Islet precursor cell (in vitro differentiated cells): ENCODE measurements at regions not wholly inside any gene's neighbourhood (a gene's known extent, or its start where the extent isn't known, plus 50 kb on each side); places are given as distances from the start of the nearest gene placed in this dataset.
"Not testable (repeated sequence)": the region's sequence is repeated elsewhere in the genome, so short reads cannot be mapped to it uniquely, and the experiment has no call there.

Experiments used
- DNase-seq: peaks from one replicate; pipeline ENCODE4 v3.0.0-alpha.2; 2018

- no peak for DNase-seq
Observed at GRCh38 chr7:84941936-84942335, 244.9 kb downstream of the SEMA3D start.

GRCh38 chr7:84941291-84941690 is 245.6 kb downstream of the SEMA3D start:
- no peak for DNase-seq

GRCh38 chr7:84939888-84940287 is 247.0 kb downstream of the SEMA3D start:
- DNase-seq, result no peak

GRCh38 chr7:84939442-84939841 is 247.4 kb downstream of the SEMA3D start:
- DNase-seq, result no peak

GRCh38 chr7:84924353-84924752 is 262.5 kb downstream of the SEMA3D start:
- no peak for DNase-seq

- DNase-seq, result no peak
Observed at GRCh38 chr7:84923348-84923747, 263.5 kb downstream of the SEMA3D start.

GRCh38 chr7:84921154-84921553 is 265.7 kb downstream of the SEMA3D start:
- no peak for DNase-seq

GRCh38 chr7:84916973-84917372 is 269.9 kb downstream of the SEMA3D start:
- DNase-seq, result not testable (repeated sequence)

GRCh38 chr7:84916161-84916560 is 270.7 kb downstream of the SEMA3D start:
- DNase-seq, result no peak

GRCh38 chr7:84914598-84914997 is 272.3 kb downstream of the SEMA3D start:
- DNase-seq, result no peak

- no peak for DNase-seq
Observed at GRCh38 chr7:84913731-84914130, 273.1 kb downstream of the SEMA3D start.

- peak; percentile 55 for DNase-seq
Observed at GRCh38 chr7:84912993-84913635, 273.7 kb downstream of the SEMA3D start.

- no peak for DNase-seq
Observed at GRCh38 chr7:84912537-84912936, 274.3 kb downstream of the SEMA3D start.

GRCh38 chr7:84912018-84912417 is 274.8 kb downstream of the SEMA3D start:
- DNase-seq, result no peak

- DNase-seq, result no peak
Observed at GRCh38 chr7:84911077-84911476, 275.8 kb downstream of the SEMA3D start.

- DNase-seq, result not testable (repeated sequence)
Observed at GRCh38 chr7:84910322-84910721, 276.5 kb downstream of the SEMA3D start.

- DNase-seq, result no peak
Observed at GRCh38 chr7:84908196-84908793, 278.6 kb downstream of the SEMA3D start.

GRCh38 chr7:84906889-84907288 is 280.0 kb downstream of the SEMA3D start:
- no peak for DNase-seq

GRCh38 chr7:84904561-84904960 is 282.3 kb downstream of the SEMA3D start:
- no peak for DNase-seq

- no peak for DNase-seq
Observed at GRCh38 chr7:84901366-84901765, 285.5 kb downstream of the SEMA3D start.

- DNase-seq, result no peak
Observed at GRCh38 chr7:84900215-84900614, 286.6 kb downstream of the SEMA3D start.

GRCh38 chr7:84895563-84895962 is 291.3 kb downstream of the SEMA3D start:
- DNase-seq, result no peak

GRCh38 chr7:84883570-84883969 is 303.3 kb downstream of the SEMA3D start:
- DNase-seq, result not testable (repeated sequence)

GRCh38 chr7:84880326-84880997 is 306.4 kb downstream of the SEMA3D start:
- not testable (repeated sequence) for DNase-seq
